NCI-H1417 (cell line): ENCODE measurements at regions not wholly inside any gene's neighbourhood (a gene's known extent, or its start where the extent isn't known, plus 50 kb on each side); places are given as distances from the start of the nearest gene placed in this dataset.
A peak's percentile ranks its signal among the peaks of the same experiment; 100 is the strongest.

ENCODE experiments used
- DNase-seq, 3 experiments: peaks; one replicate each; lab custom pipeline; 2025; lab: John Stamatoyannopoulos, UW

DNA sequence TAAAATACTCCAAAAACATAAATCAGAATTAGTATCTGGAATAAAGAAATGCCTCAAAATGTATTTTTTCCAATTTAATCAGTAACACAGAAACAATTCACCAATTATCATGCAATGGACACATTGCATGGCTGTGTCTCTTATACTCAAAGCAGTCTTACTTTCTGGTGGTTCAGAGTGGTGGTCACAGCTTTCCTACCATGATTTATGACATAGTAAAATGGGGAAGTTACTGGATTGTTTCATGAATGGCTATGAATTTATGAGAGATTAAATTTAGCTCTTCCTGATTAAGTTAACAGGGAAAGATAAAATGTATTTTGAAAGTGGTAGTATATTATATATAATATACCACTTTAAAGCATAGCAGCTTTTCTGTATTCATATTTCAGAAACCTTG lies 331.5 kb upstream of the MAP3K7 start:
- DNase-seq = no peak

DNA sequence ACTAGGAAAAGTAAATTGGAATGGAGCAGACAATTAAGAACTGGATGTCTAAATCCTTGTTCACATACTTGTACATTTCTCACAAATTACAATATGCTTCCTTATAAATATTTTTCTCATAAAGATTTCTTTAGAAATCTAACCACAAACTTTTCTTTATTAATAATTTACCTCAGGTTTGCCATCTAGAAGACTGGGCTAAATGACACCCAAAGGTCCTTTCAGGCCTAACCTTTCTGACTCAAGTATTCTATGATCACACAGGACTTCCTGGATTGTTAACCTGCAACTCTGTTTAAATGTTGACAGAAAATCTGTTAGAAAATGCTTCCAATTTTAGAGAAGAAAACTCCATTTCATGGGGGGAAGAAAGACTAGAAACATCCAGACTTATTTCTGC lies 330.5 kb upstream of the MAP3K7 start:
- no peak for DNase-seq

DNA sequence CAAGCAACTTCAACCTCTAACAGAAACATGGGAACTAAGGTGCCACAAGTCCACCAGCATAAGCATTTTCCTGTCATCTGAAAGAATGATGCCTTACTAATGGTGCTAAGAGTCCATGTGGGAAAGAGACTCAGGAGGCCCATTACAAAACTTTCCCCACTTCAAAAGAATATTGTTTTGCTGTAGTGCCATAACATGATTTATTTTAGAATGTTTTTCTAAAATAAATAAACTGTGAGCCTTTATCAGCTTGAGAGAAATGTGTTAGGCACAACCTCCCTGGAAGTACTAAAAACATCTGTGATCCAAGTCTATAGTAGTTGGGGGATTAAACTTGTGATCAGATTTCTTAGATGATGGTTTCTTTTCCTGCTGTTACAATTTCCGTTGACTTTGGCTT lies 330.1 kb upstream of the MAP3K7 start:
- DNase-seq = no peak

DNA sequence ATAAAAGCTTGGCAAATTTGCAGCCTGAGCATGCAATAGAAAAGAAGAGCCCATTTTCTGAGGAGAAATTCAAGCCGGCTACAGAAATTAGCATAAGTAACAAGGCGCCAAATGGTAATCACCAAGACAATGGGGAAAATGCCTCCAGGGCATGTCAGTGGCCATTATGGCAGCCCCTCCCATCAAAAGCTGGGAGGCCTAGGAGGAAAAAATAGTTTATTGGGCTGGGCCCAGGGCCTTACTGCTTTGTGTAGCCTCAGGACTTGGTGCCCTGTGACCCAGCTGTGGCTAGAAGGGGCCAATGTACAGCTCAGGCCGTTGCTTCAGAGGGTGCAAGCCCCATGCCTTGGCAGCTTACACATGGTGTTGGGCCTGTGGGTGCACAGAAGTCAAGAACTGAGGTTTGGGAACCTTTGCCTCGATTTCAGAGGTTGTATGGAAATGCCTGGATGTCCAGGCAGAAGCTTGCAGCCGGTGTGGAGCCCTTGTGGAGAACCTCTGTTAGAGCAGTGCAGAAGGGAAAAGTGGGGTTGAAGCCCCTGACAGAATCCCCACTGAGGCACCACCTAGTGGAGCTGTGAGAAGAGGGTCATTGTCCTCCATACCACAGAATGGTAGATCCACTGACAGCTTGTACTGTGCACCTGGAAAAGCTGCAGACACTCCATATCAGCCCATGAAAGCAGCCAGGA lies 328.5 kb upstream of the MAP3K7 start:
- DNase-seq = no peak

DNA sequence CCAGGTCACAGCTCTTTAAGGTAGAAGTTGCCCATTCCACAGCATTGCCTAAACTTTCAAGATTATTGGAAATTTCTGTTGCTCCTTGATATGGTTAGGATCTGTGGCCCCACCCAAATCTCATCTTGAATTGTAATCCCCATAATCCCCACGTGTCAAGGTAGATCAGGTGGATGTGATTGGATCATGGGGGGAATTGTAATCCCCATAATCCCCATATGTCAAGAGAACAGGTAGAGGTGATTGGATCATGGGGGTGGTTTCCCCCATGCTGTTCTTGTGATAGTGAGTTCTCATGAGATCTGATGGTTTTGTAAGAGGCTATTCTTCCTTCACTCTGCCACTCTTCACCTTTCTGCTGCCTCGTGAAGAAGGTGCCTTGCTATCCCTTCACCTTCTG lies 327.4 kb upstream of the MAP3K7 start:
- no peak for DNase-seq

DNA sequence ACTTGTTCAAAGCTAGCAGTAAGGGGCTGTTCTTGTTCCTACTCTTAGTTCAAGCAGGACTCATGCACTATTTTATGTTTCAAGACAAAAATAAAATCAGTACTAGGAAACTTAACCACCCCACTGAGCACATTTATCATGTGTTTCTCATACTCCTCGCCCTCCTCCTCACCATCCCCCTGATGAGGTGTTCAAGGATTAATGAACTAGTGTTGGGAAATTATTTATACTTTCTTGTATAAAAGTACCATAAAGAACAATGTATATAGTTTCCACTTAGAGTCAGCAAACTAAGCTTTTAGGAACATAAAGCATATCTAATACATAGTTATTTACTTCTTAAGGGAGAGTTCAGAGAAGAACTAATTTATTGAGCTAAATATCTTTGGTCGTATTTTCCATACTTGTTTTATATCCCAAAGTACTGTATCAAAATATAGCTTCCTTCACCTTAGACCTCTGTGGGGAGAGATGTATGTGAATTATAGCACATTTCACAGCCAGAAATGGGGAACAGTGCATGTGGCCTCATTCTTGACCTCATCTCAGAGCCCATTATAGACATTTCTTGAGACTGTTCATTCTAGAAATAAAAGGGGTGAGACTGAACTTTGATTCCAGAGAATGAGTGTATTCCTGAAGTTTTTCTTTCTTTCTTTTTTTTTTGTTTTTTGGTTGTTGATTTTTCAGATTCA lies 326.5 kb upstream of the MAP3K7 start:
- DNase-seq = no peak

DNA sequence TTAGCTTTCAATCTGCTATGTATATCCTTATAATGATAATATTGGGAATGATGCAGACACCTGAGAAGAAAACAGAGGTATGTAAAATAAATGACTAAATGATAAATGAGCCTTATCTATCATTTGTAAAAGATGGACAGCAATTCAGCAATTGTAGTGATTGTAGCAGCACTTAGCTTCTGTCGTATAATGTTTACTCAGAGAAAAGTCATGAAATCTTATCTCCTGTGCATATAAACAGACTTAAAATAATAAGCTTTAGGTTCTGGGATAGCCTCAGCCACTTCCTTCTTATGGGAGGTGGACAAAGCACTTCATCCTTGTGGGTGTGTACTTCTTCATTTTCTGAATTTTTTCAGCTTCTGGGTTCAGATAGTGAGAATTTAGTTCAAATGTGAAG lies 324.8 kb upstream of the MAP3K7 start:
- DNase-seq = no peak

DNA sequence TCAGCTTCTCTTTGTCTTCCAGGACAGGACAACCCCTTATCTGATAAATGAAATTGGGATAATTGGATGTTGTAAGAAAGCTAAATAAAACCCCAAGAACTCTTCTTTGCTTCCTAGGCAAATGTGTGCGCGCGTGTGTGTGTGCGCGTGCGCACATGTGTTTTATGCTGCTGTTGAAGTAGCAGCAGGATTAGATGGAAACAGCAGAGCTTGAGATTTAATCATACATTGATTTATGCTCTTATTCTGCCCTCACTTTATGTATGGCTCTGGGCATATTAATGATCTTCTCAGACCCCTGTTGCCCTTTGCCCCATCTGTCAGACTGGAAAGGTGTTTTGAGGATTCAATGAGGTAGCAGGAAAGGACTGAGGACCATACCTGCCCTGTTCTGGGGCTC lies 324.0 kb upstream of the MAP3K7 start:
- no peak for DNase-seq

DNA sequence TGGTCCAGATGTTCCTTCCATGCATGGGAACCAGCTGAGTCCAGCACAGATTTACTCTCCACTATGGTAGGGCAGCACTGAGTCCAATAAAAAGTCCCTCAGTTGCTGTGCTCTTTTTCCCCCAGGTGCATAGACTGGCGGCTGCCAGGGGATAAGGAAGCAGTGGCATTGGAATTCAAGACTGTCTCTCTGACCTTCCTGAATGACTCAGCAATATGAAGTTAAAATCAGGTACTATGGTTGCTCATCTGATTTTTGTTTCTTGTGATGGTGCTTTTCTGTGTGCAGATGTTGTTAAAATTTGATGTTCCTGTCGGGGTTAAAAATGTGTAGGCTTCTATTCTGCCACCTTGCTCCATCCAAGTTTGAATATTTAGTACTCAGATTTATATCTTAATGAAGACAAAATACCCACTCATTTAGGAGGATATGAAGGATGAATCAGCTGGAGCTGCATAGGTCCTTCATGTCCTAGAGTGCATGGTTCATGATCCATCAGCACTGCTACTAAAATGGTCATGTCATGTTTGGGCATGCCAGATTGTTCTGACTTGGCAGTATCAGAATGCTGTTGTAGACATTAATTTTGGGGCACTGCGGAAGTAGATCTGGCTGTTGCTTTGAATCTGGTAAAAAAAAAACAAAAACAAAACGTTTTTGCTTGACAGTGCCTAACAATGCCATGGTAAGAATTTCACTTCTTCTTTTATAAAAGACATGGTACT lies 321.2 kb upstream of the MAP3K7 start:
- DNase-seq = no peak

DNA sequence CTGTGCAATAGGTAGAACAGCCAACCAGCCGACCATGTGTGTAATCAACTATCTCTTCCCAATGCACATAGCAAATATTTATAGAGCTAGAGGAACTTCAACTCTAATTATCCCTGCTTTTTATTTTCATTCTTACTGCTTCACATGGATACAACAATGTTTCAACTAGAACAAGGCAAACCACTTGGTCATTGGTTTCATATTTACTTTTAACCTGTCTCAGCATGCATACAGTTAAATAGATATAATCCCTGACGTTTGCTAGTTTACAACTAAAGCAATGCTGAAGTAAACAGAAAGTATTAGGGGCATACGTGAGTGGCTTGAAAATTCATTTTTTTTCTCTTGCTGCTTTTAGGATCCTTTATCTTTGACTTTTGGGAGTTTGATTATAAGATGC lies 318.5 kb upstream of the MAP3K7 start:
- peak in 2 of 3 experiments; percentile 1 to 27 for DNase-seq

DNA sequence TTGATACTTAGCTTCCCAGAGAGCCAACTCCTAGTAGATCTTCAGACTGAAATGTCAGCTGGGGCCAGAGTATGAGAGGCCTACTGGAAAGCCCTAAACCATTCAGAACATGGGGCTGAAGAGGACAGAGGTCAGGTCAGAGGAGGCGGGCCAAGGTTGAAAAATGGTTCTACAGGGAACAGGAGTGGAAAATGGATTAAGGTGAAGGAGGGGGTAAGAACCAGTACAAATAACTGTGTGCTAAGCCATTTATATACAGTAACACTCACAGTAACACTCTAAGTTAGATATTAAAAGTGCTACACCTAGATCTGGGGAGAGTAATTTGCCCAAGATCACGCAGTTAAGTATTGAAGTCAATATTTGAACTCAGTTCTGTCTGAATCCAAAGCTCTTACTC lies 313.2 kb upstream of the MAP3K7 start:
- no peak for DNase-seq

DNA sequence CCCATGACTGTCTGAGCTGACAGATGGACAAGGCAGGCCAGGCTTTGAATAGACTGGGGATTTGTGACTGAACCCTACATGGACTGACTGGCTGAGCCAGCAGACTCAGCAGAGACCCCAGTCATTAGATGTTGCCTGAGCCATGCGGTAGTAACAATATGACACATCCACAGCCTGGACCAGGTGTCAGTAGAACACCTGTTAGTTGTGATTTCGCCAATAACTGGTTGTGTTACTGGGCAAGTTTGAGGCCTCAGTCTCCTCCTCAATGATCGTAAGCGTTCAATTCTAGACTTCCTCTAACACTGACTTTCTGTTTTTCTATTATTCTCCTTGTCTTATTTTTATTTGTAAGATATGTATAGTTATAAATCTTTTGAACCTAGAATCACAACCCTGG lies 311.9 kb upstream of the MAP3K7 start:
- no peak for DNase-seq

DNA sequence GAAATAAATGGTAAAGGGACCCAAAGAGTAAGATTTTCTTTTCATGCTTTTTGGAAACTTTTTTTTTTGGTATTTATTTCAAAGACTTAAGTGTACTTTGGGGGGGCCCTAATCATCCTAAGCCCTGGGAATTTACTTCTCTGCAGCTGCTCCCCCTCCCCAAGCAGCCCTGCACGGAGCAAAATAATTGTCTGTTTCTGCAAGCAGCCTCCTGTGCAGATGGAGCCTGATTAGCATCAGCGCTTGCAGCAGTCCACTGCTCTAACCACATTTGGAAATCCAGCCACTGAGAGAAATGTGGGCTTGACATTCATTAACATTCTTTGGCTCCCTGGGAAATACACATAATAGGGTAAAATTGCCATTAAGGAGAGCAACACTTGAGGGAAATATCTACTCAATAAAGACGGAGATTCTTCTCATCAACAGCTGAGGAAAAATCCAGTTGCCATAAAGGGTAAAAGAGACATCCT lies 309.2 kb upstream of the MAP3K7 start:
- no peak for DNase-seq

DNA sequence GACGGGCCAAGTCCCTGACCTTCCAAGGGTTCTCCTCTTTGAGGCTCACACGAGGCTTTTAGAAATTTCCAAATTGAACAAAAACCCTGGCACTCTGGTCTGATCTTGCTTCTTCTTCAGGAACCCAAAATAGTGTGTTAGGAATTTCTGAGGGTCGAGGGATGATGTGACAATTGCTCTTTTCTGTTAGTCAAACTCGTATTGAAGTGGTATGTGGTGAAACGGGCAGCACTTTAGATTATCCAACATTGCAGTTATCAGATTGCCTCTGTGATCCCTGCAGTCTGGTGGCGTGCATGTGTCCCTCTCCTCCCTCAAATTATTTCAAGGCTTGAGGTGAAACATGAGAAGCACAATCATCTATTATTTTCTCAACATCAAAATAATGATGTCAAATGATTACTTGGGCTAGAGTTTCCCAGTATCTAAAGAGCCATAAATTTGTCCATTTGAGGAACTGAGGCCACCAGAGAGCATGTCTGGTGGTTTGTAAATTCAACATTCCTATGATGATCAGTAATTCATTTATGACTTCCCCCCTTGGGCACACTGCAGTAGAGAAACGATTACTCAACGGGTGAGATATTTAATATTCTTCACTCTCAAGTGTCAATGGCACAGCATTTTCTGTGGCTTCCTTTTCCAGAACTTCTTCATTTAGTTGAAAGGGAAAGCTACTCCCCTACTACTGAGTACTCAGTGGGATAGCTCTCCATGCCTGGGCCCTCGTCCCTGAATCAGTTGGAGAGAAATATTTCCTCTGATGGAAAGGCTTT lies 308.6 kb upstream of the MAP3K7 start:
- no peak for DNase-seq

DNA sequence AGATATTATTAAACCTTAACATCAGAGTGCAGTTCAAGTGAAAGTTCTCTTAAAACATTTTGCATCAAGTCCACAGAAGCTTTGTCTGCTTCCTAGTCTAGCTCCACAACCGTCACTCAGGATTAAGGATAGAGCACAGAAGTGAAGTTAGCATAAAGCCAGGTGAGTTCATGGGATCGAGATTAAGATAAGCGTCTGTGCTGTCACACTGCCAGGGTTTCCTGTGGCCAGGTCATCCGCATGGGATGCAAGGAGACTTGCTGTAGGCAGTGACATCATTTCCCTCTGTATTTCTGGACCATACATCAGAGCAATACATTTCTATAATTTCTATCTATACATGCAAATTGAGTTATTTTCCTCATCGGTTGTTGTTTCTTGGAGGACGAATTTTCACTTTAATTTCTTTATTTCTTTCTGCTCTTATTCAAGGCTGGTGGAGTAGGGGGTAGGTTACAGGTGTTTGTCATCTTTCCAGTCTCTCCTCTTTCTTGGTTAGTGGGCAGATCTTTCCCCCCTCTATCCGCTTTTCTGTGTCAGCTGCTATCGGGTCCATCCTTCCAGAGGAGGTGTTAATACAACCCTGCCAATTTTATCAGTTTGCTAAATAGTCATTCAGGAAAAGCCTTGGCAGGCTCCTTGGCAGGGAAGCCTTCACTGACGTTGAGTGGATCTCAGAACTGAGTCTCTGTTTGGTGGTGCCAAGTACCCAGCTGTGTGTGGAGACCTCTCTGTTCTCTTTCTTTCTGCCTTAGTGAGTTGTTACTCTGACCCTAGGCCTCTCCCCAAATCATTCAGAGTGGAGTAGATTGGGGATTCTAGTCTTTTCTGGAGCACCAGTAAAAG lies 307.6 kb upstream of the MAP3K7 start:
- DNase-seq = no peak

DNA sequence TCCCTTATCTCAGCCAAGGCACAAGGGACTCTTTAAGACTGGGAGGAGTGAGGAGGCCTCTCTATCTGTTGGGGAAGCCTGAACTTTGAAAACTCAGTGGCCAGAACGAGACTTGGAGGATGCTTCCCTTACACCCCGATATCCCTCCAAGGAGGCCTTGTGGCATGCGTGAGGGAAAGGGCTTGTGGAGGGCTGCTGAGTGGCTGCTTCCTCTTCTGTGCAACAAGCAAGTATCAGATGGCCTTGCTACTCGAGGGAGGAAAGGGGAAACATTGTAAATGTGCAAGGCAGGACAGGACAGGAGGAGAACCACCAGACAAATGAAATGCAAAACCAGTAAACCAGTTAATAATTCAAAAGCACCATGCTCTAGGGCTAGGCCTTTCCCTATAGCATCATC lies 306.5 kb upstream of the MAP3K7 start:
- no peak for DNase-seq

DNA sequence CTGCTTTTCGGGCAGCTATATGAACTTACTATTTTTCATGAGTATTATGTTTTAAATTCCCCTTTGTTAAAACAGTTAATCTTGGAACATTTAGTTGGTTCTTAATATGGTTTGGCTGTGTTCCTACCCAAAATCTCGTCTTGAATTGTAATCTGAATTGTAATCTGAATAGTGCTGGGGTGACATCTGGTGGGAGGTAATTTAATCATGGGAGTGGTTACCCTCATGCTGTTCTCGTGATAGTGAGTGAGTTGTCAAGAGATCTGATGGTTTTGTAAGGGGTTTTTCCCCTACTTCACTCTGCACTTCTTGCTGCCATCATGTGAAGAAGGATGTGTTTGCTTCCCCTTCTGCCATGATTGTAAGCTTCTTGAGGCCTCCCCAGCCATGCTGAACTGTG lies 305.4 kb upstream of the MAP3K7 start:
- peak in 1 of 3 experiments; percentile 9 for DNase-seq

DNA sequence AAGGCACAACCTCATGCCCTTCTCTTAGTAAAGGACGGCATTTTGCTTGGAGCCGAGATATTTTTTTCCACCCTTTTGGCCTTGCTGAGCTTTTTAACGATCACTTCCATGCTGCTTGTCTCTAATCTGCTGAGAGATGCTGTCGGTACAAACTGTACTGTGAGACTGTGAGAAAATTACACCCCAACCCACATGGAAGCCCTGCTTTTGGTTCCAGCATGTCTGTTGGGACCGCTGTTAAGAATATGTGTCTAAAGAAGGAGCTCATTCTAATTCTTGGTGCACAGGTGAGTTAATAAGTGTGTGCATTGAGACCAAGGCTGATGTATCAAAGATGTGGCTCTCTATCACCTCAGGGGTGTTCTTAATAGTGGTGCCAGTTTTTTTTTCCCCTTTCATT lies 304.5 kb upstream of the MAP3K7 start:
- DNase-seq = no peak

DNA sequence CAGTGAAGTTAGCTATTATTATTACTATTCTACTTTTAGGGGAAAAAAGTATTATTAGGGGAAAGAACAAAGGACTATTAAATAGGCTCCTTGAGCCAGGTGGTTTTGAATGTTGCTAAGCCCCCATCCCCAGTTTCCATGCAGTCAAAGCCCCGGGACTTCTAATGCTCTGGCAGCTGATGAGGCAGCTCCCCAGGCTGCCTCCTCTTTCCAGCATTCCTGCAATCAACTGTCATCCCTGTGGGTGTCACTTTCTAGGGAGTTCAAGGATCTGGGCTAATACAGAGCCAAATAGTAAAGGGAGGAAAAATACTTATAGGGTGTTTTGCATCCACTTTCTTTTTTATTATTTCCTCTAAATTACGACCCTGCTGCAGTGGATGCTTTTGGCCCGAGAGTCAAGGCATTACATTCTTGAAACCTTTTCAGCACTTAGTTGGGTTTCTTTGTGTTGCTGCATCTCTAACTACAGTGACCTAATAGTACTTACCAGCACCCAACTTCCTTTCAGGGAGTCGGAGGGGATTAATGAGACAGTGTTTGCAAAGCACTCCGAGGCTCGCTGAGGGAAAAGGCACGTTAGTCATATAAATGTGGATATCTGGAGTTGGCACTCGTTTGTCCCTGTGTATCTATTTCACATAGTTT lies 303.9 kb upstream of the MAP3K7 start:
- DNase-seq = no peak

DNA sequence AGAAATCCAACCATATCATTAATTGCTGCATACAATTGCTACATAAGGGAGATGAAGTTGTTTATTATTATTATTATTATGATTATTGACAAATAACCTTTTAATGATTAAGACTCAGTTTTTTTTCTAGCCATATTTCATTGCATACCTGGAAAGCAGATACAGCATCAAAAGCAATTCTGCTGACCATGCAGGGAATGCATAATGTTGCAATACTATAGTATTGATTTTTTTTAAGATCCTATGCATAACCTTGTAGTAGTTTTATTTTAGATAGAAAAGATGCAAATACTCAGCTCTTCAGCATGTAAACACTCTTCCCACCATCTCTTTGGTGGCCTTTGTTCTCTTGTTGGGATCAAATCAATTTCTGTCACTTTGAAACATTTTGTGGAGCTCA lies 300.9 kb upstream of the MAP3K7 start:
- DNase-seq = no peak

DNA sequence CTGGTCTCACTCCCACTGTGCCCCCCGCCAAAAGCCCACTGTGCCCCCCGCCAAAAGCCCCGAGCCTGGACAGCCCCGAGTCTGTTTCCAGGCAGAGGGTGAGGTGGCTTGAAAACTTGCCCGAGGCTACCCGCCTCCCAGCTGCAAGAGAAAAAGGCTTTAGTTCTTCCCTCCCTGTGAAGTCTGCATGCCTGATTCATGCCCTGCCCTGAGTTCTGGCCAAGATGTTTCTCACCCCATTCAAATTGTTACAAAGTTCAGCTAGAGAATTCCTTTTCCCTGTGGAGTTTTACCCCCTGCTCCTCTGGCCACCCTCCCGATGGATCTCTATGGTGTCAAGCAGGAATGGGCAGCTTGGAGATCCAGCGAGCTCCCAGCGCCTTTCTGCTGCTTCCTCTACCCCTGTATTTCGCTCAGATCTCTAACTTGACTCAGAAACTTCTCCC lies 298.8 kb upstream of the MAP3K7 start:
- DNase-seq = no peak
